Hepatocyte (in vitro differentiated cells): ENCODE measurements at regions not wholly inside any gene's neighbourhood (a gene's known extent, or its start where the extent isn't known, plus 50 kb on each side); places are given as distances from the start of the nearest gene placed in this dataset.
A peak's percentile ranks its signal among the peaks of the same experiment; 100 is the strongest.
"Not testable (repeated sequence)": the region's sequence is repeated elsewhere in the genome, so short reads cannot be mapped to it uniquely, and the experiment has no call there.

Source experiments
- DNase-seq: peaks from one replicate; pipeline ENCODE4 v3.0.0-alpha.2; 2016; ENCODE audit warnings: low spot score
- H2AFZ ChIP-seq: fragments of 200-600 bp; sonication (generic); 2 replicates; pipeline ENCODE4 v1.6.0; 2016; ENCODE audit warnings: antibody characterized with exemption, mild to moderate bottlenecking
- H3K27ac ChIP-seq: fragments of 200-600 bp; sonication (generic); 2 replicates; pipeline ENCODE4 v1.5.1; 2016; ENCODE audit warnings: mild to moderate bottlenecking
- H3K27me3 ChIP-seq: fragments of 200-600 bp; sonication (generic); 2 replicates; pipeline ENCODE4 v1.6.1; 2016
- H3K36me3 ChIP-seq: fragments of 200-600 bp; sonication (generic); replicated peaks from 2 replicates; pipeline ENCODE4 v1.5.1; 2016; ENCODE audit warnings: low read depth; ENCODE audit not compliant: insufficient read depth
- H3K4me1 ChIP-seq: fragments of 200-600 bp; sonication (generic); 2 replicates; pipeline ENCODE4 v1.5.1; 2016; ENCODE audit warnings: mild to moderate bottlenecking, moderate library complexity; ENCODE audit not compliant: insufficient read depth
- H3K4me2 ChIP-seq: fragments of 200-600 bp; sonication (generic); 2 replicates; pipeline ENCODE4 v1.6.0; 2016
- H3K4me3 ChIP-seq: fragments of 200-600 bp; sonication (generic); 2 replicates; pipeline ENCODE4 v1.5.1; 2016; ENCODE audit warnings: mild to moderate bottlenecking
- H3K79me2 ChIP-seq: fragments of 200-600 bp; sonication (generic); 2 replicates; pipeline ENCODE4 v1.6.0; 2017; ENCODE audit warnings: mild to moderate bottlenecking
- H3K9me2 ChIP-seq: fragments of 200-600 bp; sonication (generic); replicated peaks from 2 replicates; pipeline ENCODE4 v1.6.0; 2017; ENCODE audit warnings: mild to moderate bottlenecking; ENCODE audit not compliant: insufficient read depth
- H3K9me3 ChIP-seq: fragments of 200-600 bp; sonication (generic); 2 replicates; pipeline ENCODE4 v1.5.1; 2016; ENCODE audit warnings: low read depth, mild to moderate bottlenecking
- H4K20me1 ChIP-seq: fragments of 200-600 bp; sonication (generic); 2 replicates; pipeline ENCODE4 v1.6.0; 2016; ENCODE audit warnings: mild to moderate bottlenecking; ENCODE audit not compliant: insufficient read depth, poor library complexity, severe bottlenecking
- CTCF ChIP-seq: fragments of 200-600 bp; sonication (generic); IDR thresholded peaks from 2 replicates; pipeline ENCODE4 v1.5.1; 2016; ENCODE audit warnings: antibody characterized with exemption, mild to moderate bottlenecking; ENCODE audit not compliant: poor library complexity
- EZH2 ChIP-seq: fragments of 200-600 bp; sonication (generic); IDR thresholded peaks from 2 replicates; pipeline ENCODE4 v1.6.1; 2016; ENCODE audit warnings: antibody characterized with exemption, mild to moderate bottlenecking, borderline replicate concordance
- EZH2phosphoT487 ChIP-seq: fragments of 200-600 bp; sonication (generic); IDR thresholded peaks from one replicate; pipeline ENCODE4 v1.6.1; 2018; ENCODE audit warnings: antibody characterized with exemption, mild to moderate bottlenecking, low read depth, moderate library complexity; ENCODE audit not compliant: unreplicated experiment, severe bottlenecking
- WGBS: methylation state at CpG from one replicate; pipeline ENCODE4 v1.1.6; 2016; ENCODE audit warnings: low lambda C conversion rate; ENCODE audit errors: missing lambda C conversion rate; 5-methylcytosine and 5-hydroxymethylcytosine counted together

GRCh38 chr5:21471691-21472090 is 1381.5 kb downstream of the CDH12 start:
- H3K36me3 ChIP-seq, H3K9me2 ChIP-seq, H3K4me3 ChIP-seq, H3K4me1 ChIP-seq, H3K4me2 ChIP-seq, H3K9me3 ChIP-seq, H3K27ac ChIP-seq, H3K27me3 ChIP-seq, DNase-seq, H2AFZ ChIP-seq, H4K20me1 ChIP-seq, H3K79me2 ChIP-seq: not testable (repeated sequence)
- WGBS, result 97% methylated on average over 3 of the region's 3 CpGs

GRCh38 chr5:21469523-21470101 is 1383.5 kb downstream of the CDH12 start:
- not testable (repeated sequence) for H3K36me3 ChIP-seq, H3K4me1 ChIP-seq, H3K4me2 ChIP-seq, H3K27ac ChIP-seq, H4K20me1 ChIP-seq, H3K9me2 ChIP-seq, H2AFZ ChIP-seq, H3K27me3 ChIP-seq, H3K9me3 ChIP-seq, H3K79me2 ChIP-seq, H3K4me3 ChIP-seq
- peak; percentile 47 for TF ChIP-seq CTCF
- peak; percentile 48 for DNase-seq
- WGBS, result 78% methylated on average over 6 of the region's 6 CpGs

DNA sequence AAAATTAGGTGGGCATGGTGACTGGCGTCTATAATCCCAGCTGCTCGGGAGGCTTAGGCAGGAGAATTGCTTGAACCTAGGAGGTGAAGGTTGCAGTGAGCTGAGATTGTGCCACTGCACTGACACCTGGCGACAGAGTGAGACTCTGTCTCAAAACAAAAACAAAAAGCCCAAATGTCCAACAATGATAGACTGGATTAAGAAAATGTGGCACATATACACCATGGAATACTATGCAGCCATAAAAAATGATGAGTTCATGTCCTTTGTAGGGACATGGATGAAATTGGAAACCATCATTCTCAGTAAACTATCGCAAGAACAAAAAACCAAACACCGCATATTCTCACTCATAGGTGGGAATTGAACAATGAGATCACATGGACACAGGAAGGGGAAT is 1385.6 kb downstream of the CDH12 start:
- H3K4me1 ChIP-seq, H3K27ac ChIP-seq, H3K36me3 ChIP-seq, H3K79me2 ChIP-seq, H3K9me3 ChIP-seq, H3K4me2 ChIP-seq, H3K9me2 ChIP-seq, DNase-seq, H4K20me1 ChIP-seq, H3K4me3 ChIP-seq, H3K27me3 ChIP-seq, H2AFZ ChIP-seq: not testable (repeated sequence)
- 100% methylated on average over 3 of the region's 5 CpGs for WGBS

DNA sequence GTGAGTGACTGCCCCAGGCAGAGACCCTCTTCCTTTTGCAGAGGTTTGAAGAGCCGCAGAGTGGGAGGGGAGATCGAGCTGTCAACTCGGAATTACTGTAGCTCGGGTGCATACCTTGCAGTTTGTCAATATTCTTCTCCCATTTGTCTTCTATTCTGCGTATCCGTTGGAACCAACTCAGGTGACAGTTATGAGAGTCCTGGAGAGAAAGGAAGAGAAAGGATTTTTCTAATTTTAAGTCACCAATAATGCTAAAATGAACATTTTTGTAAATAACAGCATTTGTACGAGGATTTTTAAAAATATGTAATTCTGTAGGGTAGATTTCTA is 1393.4 kb downstream of the CDH12 start:
- not testable (repeated sequence) for H3K27me3 ChIP-seq, H4K20me1 ChIP-seq, DNase-seq, H3K36me3 ChIP-seq, H3K9me2 ChIP-seq, H3K9me3 ChIP-seq, H3K4me1 ChIP-seq, H3K79me2 ChIP-seq
- peak overlapping the region; percentile 56 for H3K27ac ChIP-seq
- H3K4me3 ChIP-seq, result peak overlapping the region; percentile 76
- WGBS, result 0% methylated on average over 1 of the region's 7 CpGs
- peak overlapping the region; percentile 72 for H3K4me2 ChIP-seq
- peak overlapping the region; percentile 87 for H2AFZ ChIP-seq

DNA sequence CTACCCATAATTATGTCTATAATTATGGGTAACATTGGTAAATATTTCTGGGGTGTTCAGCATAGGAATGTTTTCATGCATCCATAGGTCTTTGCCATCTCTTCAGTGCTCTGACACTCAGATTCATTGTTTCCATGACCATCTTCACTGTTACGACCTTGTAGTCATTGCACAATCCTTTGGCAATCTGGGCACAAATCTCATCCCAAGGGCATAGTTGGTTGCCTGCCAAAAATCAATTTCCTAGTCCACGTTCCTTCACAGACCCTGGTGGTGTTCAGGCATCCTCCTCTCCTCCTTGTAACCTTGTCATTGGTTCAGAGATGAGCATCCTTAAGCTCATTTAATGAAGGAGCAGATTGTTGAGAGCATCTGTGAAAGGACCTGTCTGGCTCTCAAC is 1400.7 kb downstream of the CDH12 start:
- Histone ChIP-seq H3K79me2 (no peaks in the 10 kb centered on the region), H3K9me2 (no peaks in the 10 kb centered on the region), H3K27ac (no peak overlapping the region), H3K4me3 (no peak overlapping the region), H3K4me2 (no peak overlapping the region), H3K9me3 (no peaks in the 10 kb centered on the region), H3K27me3 (no peaks in the 10 kb centered on the region), H3K36me3 (no peaks in the 10 kb centered on the region), H2AFZ (no peak overlapping the region), H3K4me1 (no peaks in the 10 kb centered on the region), H4K20me1 (no peaks in the 10 kb centered on the region)
- WGBS, result 77% methylated on average over 2 of the region's 2 CpGs
- no peak for DNase-seq
- TF ChIP-seq EZH2 (no peak), CTCF (no peak), EZH2phosphoT487 (no peak)
